C4-2B (cell line): ENCODE measurements at regions not wholly inside any gene's neighbourhood (a gene's known extent, or its start where the extent isn't known, plus 50 kb on each side); places are given as distances from the start of the nearest gene placed in this dataset.

Experiments used
- ZFX ChIP-seq: fragments of 450-650 bp; IDR thresholded peaks from 2 replicates; pipeline ENCODE4 v1.6.1; 2017
- TF ChIP-seq, protein P1 (sequence below): fragments of 450-650 bp; conservative IDR thresholded peaks from 2 replicates; pipeline ENCODE4 v1.5.1; 2017; ENCODE audit warnings: mild to moderate bottlenecking

GRCh38 chr15:91482799-91483198, 370.7 kb upstream of the SLCO3A1 start:
- TF ChIP-seq, protein P1, sequence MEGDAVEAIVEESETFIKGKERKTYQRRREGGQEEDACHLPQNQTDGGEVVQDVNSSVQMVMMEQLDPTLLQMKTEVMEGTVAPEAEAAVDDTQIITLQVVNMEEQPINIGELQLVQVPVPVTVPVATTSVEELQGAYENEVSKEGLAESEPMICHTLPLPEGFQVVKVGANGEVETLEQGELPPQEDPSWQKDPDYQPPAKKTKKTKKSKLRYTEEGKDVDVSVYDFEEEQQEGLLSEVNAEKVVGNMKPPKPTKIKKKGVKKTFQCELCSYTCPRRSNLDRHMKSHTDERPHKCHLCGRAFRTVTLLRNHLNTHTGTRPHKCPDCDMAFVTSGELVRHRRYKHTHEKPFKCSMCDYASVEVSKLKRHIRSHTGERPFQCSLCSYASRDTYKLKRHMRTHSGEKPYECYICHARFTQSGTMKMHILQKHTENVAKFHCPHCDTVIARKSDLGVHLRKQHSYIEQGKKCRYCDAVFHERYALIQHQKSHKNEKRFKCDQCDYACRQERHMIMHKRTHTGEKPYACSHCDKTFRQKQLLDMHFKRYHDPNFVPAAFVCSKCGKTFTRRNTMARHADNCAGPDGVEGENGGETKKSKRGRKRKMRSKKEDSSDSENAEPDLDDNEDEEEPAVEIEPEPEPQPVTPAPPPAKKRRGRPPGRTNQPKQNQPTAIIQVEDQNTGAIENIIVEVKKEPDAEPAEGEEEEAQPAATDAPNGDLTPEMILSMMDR: no peak
- TF ChIP-seq ZFX: no peak
